ENCODE measurements at regions not wholly inside any gene's neighbourhood (a gene's known extent, or its start where the extent isn't known, plus 50 kb on each side); places are given as distances from the start of the nearest gene placed in this dataset.

DNA sequence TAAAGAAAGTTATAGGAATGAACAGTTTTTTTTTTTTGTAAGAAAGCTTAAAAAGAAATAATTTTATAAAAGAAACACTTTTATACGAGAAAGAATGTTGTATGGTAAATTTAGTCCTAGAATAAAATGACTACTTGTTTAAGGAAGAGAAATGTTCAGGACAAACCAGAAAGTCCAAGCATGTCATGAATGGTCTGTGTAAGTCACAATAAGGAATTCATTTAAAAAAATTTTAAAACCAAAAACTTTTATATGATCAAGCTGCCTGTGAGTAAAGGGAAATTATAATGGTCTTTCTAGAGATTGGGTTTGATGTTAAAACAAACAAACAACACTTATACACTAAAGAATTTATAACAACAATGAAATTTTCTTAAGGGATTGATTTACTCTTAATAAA, 858.9 kb upstream of the PCDH7 start:
- DNase-seq, result no peak
- Histone ChIP-seq H3K4me3 (ENCODE audit: low read depth, low read length) (no peak overlapping the region), H3K36me3 (no peaks in the 10 kb centered on the region), H3K9me3 (no peaks in the 10 kb centered on the region), H3K27me3 (no peaks in the 10 kb centered on the region), H3K4me1 (no peaks in the 10 kb centered on the region)
- TF ChIP-seq, protein P1, sequence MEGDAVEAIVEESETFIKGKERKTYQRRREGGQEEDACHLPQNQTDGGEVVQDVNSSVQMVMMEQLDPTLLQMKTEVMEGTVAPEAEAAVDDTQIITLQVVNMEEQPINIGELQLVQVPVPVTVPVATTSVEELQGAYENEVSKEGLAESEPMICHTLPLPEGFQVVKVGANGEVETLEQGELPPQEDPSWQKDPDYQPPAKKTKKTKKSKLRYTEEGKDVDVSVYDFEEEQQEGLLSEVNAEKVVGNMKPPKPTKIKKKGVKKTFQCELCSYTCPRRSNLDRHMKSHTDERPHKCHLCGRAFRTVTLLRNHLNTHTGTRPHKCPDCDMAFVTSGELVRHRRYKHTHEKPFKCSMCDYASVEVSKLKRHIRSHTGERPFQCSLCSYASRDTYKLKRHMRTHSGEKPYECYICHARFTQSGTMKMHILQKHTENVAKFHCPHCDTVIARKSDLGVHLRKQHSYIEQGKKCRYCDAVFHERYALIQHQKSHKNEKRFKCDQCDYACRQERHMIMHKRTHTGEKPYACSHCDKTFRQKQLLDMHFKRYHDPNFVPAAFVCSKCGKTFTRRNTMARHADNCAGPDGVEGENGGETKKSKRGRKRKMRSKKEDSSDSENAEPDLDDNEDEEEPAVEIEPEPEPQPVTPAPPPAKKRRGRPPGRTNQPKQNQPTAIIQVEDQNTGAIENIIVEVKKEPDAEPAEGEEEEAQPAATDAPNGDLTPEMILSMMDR (IDR thresholded peaks at IDR 0.05; ENCODE audit: low read depth, low read length), result no peak

DNA sequence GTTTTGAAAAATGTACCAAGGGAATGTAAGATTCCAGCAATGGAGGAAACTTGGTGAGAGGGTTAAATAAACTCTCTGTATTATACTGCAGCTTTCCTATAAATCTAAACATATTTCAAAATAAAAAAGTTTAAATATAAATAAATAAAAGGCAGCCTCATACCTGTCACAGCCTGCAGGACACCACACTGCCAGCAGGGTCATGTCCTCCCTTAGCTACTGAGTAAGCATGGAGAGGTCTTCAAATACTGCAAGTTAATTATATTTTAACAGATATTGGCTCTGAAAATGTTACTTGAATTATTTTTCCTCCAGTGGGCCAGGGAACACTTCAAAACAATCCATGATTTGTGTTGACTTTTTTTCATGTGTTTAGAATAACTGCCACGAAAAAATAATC, 852.8 kb upstream of the PCDH7 start:
- H3K4me1 ChIP-seq, result no peaks in the 10 kb centered on the region
- no peaks in the 10 kb centered on the region for H3K36me3 ChIP-seq
- H3K9me3 ChIP-seq, result no peaks in the 10 kb centered on the region
- H3K4me3 ChIP-seq (ENCODE audit: low read depth, low read length), result no peak overlapping the region
- DNase-seq, result no peak
- TF ChIP-seq, protein P1 (IDR thresholded peaks at IDR 0.05; ENCODE audit: low read depth, low read length), result no peak
- H3K27me3 ChIP-seq, result no peaks in the 10 kb centered on the region

DNA sequence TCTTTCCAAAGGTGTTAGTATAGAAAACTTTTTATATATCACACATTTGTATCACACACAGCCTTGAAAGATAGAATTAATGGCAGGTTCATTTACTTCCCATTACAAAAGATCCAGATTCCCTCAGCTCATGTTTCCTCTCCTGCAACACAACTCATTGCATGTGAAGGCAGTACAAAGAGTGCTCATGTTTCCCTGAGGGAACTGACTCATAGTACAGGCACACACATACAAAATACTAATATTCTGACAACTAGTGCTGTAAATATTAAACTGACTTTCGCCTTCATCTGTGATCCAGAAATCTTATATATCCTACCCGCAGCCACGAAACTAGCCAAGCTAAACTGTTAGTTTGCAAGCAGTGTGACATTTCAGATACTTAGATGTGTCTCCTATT, 819.8 kb upstream of the PCDH7 start:
- H3K9me3 ChIP-seq, result peaks cover 3% of the 10 kb centered on the region; the same call in 1 of the 2 replicates
- H3K36me3 ChIP-seq, result no peaks in the 10 kb centered on the region
- no peak for DNase-seq
- TF ChIP-seq, protein P1 (IDR thresholded peaks at IDR 0.05; ENCODE audit: low read depth, low read length), result no peak
- H3K4me3 ChIP-seq (ENCODE audit: low read depth, low read length), result no peak overlapping the region
- H3K27me3 ChIP-seq, result no peaks in the 10 kb centered on the region
- no peaks in the 10 kb centered on the region for H3K4me1 ChIP-seq

DNA sequence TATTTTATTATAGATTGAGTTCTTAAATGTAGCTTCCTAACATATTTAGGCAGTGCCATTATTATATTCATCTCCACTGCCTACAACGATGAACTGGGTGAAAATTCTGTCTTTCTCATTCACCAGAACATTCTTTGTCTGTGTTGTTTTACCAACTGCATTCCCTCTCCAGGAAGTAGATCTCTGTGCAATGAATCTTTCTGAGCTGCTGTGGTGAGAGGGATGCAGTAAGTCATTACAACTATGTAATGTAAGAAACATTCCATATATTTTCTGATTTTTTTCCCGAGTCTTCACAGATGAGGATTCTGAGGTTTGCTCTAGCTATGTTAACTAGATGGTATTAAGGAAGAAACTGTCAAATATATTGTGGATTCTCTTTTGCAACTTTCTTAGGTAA, 811.9 kb upstream of the PCDH7 start:
- peaks cover 3% of the 10 kb centered on the region; the same call in 1 of the 2 replicates for H3K9me3 ChIP-seq
- H3K27me3 ChIP-seq, result no peaks in the 10 kb centered on the region
- H3K4me3 ChIP-seq (ENCODE audit: low read depth, low read length), result no peak overlapping the region
- DNase-seq, result no peak
- no peaks in the 10 kb centered on the region for H3K4me1 ChIP-seq
- TF ChIP-seq, protein P1 (IDR thresholded peaks at IDR 0.05; ENCODE audit: low read depth, low read length), result no peak
- H3K36me3 ChIP-seq, result no peaks in the 10 kb centered on the region

DNA sequence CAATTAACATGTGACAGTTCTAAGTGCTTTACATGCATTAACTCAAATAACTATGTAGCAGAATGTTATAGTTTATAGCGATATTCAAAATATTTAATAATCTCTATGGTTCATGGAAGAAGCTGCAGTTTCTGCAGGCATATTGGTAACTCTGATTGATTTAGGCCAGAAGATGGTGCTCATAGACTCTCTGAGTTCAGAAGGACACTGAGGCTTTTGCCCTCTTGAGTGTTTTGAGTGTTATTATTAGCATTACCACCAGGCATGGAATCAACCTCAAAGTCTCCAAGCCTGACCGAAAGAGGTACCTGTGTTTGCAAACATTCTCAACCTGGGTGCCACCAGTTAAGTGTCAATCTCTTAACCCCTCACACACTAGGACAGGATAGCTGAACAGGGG, 792.3 kb upstream of the PCDH7 start:
- DNase-seq, result no peak
- H3K9me3 ChIP-seq, result no peaks in the 10 kb centered on the region
- no peaks in the 10 kb centered on the region for H3K27me3 ChIP-seq
- no peaks in the 10 kb centered on the region for H3K4me1 ChIP-seq
- H3K4me3 ChIP-seq (ENCODE audit: low read depth, low read length), result no peak overlapping the region
- TF ChIP-seq, protein P1 (IDR thresholded peaks at IDR 0.05; ENCODE audit: low read depth, low read length), result no peak
- H3K36me3 ChIP-seq, result no peaks in the 10 kb centered on the region

DNA sequence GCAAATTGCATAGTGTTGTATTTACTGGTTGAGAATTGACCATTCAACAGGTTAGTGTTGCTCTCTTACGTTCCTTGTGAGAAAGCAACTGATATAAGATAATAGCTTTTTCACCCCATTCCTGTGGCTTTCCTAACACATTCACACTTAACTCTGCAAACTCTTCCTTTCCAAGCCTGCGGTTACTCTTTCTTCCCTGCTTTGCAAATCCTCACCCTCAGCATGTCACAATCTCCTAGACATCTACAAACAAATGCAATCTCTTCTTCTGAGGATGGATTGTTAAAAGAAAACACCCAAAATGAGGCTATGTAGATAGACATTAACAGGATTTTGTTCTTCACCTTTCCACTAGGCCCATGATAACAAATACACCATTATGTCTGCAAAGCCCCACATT, 771.7 kb upstream of the PCDH7 start:
- no peaks in the 10 kb centered on the region for H3K36me3 ChIP-seq
- DNase-seq, result no peak
- TF ChIP-seq, protein P1 (IDR thresholded peaks at IDR 0.05; ENCODE audit: low read depth, low read length), result no peak
- H3K4me3 ChIP-seq (ENCODE audit: low read depth, low read length), result no peak overlapping the region
- H3K4me1 ChIP-seq, result no peaks in the 10 kb centered on the region
- no peaks in the 10 kb centered on the region for H3K27me3 ChIP-seq
- no peaks in the 10 kb centered on the region for H3K9me3 ChIP-seq
